Astrocyte (in vitro differentiated cells and primary cell): ENCODE measurements at regions not wholly inside any gene's neighbourhood (a gene's known extent, or its start where the extent isn't known, plus 50 kb on each side); places are given as distances from the start of the nearest gene placed in this dataset.
A peak's percentile ranks its signal among the peaks of the same experiment; 100 is the strongest.

Experiments
- DNase-seq: peaks from one replicate; pipeline ENCODE4 v3.0.0-alpha.2; 2010; ENCODE audit warnings: low read depth
- FAIRE-seq: peaks from 2 replicates; lab custom pipeline; 2011; peaks lifted over from hg19 to GRCh38; lab: Jason Lieb, UNC
- H2AFZ ChIP-seq: 2 replicates; pipeline ENCODE4 v1.6.0; 2012; ENCODE audit warnings: low read depth, low read length, inconsistent platforms
- H3K27ac ChIP-seq: 2 replicates; pipeline ENCODE4 v1.5.1; 2011; ENCODE audit warnings: low read depth, low read length, inconsistent platforms
- H3K27me3 ChIP-seq: 2 replicates; pipeline ENCODE4 v1.6.0; 2011; ENCODE audit warnings: low read length, inconsistent platforms; ENCODE audit not compliant: insufficient read depth
- H3K36me3 ChIP-seq: 2 replicates; pipeline ENCODE4 v1.5.1; 2011; ENCODE audit warnings: low read length, inconsistent platforms; ENCODE audit not compliant: insufficient read depth
- H3K4me1 ChIP-seq: 2 replicates; pipeline ENCODE4 v1.5.1; 2011; ENCODE audit warnings: low read length, inconsistent platforms; ENCODE audit not compliant: insufficient read depth
- H3K4me2 ChIP-seq: 2 replicates; pipeline ENCODE4 v1.6.0; 2012; ENCODE audit warnings: low read length, inconsistent platforms
- H3K4me3 ChIP-seq: 2 replicates; pipeline ENCODE4 v1.5.1; 2011; ENCODE audit warnings: low read depth, mild to moderate bottlenecking, low read length, inconsistent platforms; ENCODE audit not compliant: insufficient read depth
- H3K79me2 ChIP-seq: 2 replicates; pipeline ENCODE4 v1.6.0; 2012; ENCODE audit warnings: mild to moderate bottlenecking, low read length, inconsistent platforms; ENCODE audit not compliant: insufficient read depth
- H3K9ac ChIP-seq: 2 replicates; pipeline ENCODE4 v1.6.0; 2012; ENCODE audit warnings: mild to moderate bottlenecking, low read length, inconsistent platforms
- H3K9me3 ChIP-seq: 2 replicates; pipeline ENCODE4 v1.5.1; 2012; ENCODE audit warnings: low read depth, mild to moderate bottlenecking, low read length, inconsistent platforms; ENCODE audit not compliant: insufficient read depth
- H4K20me1 ChIP-seq: 2 replicates; pipeline ENCODE4 v1.6.0; 2012; ENCODE audit warnings: low read length, inconsistent platforms; ENCODE audit not compliant: insufficient read depth
- H3K27ac Mint-ChIP-seq: one replicate; pipeline ENCODE4 v1.8.0; 2021; ENCODE audit warnings: mild to moderate bottlenecking, mixed read lengths; ENCODE audit not compliant: unreplicated experiment
- H3K27me3 Mint-ChIP-seq: one replicate; pipeline ENCODE4 v1.8.0; 2021; ENCODE audit warnings: low read depth, mixed read lengths; ENCODE audit not compliant: unreplicated experiment
- H3K36me3 Mint-ChIP-seq: one replicate; pipeline ENCODE4 v1.8.0; 2021; ENCODE audit warnings: low read depth, mixed read lengths; ENCODE audit not compliant: unreplicated experiment
- H3K4me1 Mint-ChIP-seq: one replicate; pipeline ENCODE4 v1.8.0; 2021; ENCODE audit warnings: low read depth, mixed read lengths; ENCODE audit not compliant: unreplicated experiment
- H3K4me3 Mint-ChIP-seq: one replicate; pipeline ENCODE4 v1.8.0; 2021; ENCODE audit warnings: mild to moderate bottlenecking, moderate library complexity, mixed read lengths; ENCODE audit not compliant: unreplicated experiment
- H3K9me3 Mint-ChIP-seq: one replicate; pipeline ENCODE4 v1.8.0; 2021; ENCODE audit warnings: mild to moderate bottlenecking, mixed read lengths; ENCODE audit not compliant: unreplicated experiment
- EZH2 ChIP-seq: IDR thresholded peaks from 2 replicates; pipeline ENCODE4 v1.6.1; 2012; ENCODE audit warnings: mild to moderate bottlenecking, low read length, inconsistent platforms; ENCODE audit not compliant: insufficient read depth
- TF ChIP-seq, protein P1 (sequence below): IDR thresholded peaks from 2 replicates; pipeline ENCODE4 v1.5.1; 2011; ENCODE audit warnings: low read depth, mild to moderate bottlenecking, inconsistent platforms, low read length, moderate library complexity; ENCODE audit not compliant: insufficient read depth

DNA sequence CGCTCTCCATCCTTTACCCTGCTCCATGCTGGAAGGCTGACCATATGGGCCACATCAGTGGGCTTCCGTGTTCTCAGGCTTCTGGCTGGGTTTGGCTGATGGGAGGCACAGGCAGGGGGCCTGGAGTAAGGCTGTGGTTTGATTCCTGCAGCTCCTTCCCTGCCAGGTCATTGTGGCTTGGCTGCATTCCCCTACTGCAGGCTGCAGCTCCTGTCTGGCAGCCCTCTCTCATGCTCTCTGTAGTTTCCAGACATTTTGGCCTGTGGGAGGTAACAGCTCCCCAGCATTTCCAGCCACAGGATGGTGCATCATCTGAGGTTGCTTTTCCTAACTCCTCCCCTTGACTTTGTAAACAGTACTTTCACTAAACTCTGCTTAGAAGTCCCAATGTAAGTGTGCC lies 102.0 kb upstream of the PTPN3 start:
- FAIRE-seq (peak; percentile 73), DNase-seq (peak; percentile 99)
- H2AFZ ChIP-seq, result no peak overlapping the region

GRCh38 chr9:109601181-109601580 lies 103.1 kb upstream of the PTPN3 start:
- no peak for DNase-seq
- TF ChIP-seq, protein P1, sequence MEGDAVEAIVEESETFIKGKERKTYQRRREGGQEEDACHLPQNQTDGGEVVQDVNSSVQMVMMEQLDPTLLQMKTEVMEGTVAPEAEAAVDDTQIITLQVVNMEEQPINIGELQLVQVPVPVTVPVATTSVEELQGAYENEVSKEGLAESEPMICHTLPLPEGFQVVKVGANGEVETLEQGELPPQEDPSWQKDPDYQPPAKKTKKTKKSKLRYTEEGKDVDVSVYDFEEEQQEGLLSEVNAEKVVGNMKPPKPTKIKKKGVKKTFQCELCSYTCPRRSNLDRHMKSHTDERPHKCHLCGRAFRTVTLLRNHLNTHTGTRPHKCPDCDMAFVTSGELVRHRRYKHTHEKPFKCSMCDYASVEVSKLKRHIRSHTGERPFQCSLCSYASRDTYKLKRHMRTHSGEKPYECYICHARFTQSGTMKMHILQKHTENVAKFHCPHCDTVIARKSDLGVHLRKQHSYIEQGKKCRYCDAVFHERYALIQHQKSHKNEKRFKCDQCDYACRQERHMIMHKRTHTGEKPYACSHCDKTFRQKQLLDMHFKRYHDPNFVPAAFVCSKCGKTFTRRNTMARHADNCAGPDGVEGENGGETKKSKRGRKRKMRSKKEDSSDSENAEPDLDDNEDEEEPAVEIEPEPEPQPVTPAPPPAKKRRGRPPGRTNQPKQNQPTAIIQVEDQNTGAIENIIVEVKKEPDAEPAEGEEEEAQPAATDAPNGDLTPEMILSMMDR, result no peak
- TF ChIP-seq EZH2, result no peak
- H3K36me3 ChIP-seq, result no peaks in the 10 kb centered on the region
- Mint-ChIP-seq H3K9me3 (no peaks in the 10 kb centered on the region), H3K27me3 (peaks cover 3% of the 10 kb centered on the region), H3K4me1 (peaks cover 15% of the 10 kb centered on the region), H3K27ac (no peak overlapping the region), H3K36me3 (no peaks in the 10 kb centered on the region), H3K4me3 (no peak overlapping the region)
- H3K4me3 ChIP-seq, result no peak overlapping the region
- H2AFZ ChIP-seq, result no peak overlapping the region
- peaks cover 13% of the 10 kb centered on the region for H3K27me3 ChIP-seq
- H3K9me3 ChIP-seq, result no peaks in the 10 kb centered on the region
- H4K20me1 ChIP-seq, result no peaks in the 10 kb centered on the region
- H3K79me2 ChIP-seq, result no peaks in the 10 kb centered on the region
- H3K4me1 ChIP-seq, result peaks cover 20% of the 10 kb centered on the region
- no peak overlapping the region for H3K27ac ChIP-seq
- no peak overlapping the region for H3K9ac ChIP-seq
- peak; percentile 13 for FAIRE-seq
- H3K4me2 ChIP-seq, result no peak overlapping the region

More for the DNA sequence above, 102.0 kb upstream of the PTPN3 start:
- Histone ChIP-seq H3K4me1 (peaks cover 20% of the 10 kb centered on the region), H3K36me3 (no peaks in the 10 kb centered on the region), H3K4me3 (no peak overlapping the region), H3K9ac (no peak overlapping the region), H3K27ac (no peak overlapping the region), H4K20me1 (no peaks in the 10 kb centered on the region), H3K27me3 (peaks cover 13% of the 10 kb centered on the region), H3K4me2 (peak overlapping the region; percentile 49), H3K79me2 (no peaks in the 10 kb centered on the region), H3K9me3 (no peaks in the 10 kb centered on the region)
- peaks cover 3% of the 10 kb centered on the region for H3K27me3 Mint-ChIP-seq
- H3K4me3 Mint-ChIP-seq, result no peak overlapping the region
- H3K4me1 Mint-ChIP-seq, result peaks cover 15% of the 10 kb centered on the region
- H3K27ac Mint-ChIP-seq, result peak overlapping the region; percentile 76
- H3K36me3 Mint-ChIP-seq, result no peaks in the 10 kb centered on the region
- TF ChIP-seq, protein P1, result no peak
- TF ChIP-seq EZH2, result no peak
- no peaks in the 10 kb centered on the region for H3K9me3 Mint-ChIP-seq

DNA sequence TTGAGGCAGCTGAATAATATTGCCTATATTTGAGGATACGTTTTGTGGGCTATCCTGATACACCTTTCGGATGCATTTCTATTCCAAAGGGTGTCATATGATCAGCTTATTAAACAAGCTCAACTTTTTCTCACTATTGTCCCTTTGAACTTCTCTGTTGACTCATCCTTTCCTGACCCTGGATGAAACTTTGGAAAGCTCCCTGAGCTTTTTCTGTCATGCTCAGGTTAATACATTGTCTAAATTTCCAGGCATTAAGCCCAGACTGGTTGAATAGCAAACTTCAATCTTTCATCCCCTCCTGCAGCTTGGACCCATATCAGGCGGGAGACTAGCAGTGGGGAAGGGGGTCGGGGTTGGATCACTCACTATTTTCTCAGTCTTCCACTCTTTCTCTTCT lies 104.9 kb upstream of the PTPN3 start:
- peaks cover 20% of the 10 kb centered on the region for H3K4me1 ChIP-seq
- no peak overlapping the region for H3K4me3 ChIP-seq
- peaks cover 13% of the 10 kb centered on the region for H3K27me3 ChIP-seq
- Mint-ChIP-seq H3K4me1 (peaks cover 15% of the 10 kb centered on the region), H3K27ac (no peak overlapping the region), H3K27me3 (peaks cover 3% of the 10 kb centered on the region), H3K4me3 (no peak overlapping the region), H3K9me3 (no peaks in the 10 kb centered on the region), H3K36me3 (no peaks in the 10 kb centered on the region)
- H4K20me1 ChIP-seq, result no peaks in the 10 kb centered on the region
- no peak for FAIRE-seq
- no peak overlapping the region for H3K9ac ChIP-seq
- DNase-seq, result peak; percentile 75
- no peak for TF ChIP-seq EZH2
- TF ChIP-seq, protein P1, result no peak
- H3K36me3 ChIP-seq, result no peaks in the 10 kb centered on the region
- H3K79me2 ChIP-seq, result no peaks in the 10 kb centered on the region
- no peaks in the 10 kb centered on the region for H3K9me3 ChIP-seq
- H3K4me2 ChIP-seq, result peak overlapping the region; percentile 23
- H3K27ac ChIP-seq, result no peak overlapping the region
- H2AFZ ChIP-seq, result no peak overlapping the region
